ENCODE measurements at regions not wholly inside any gene's neighbourhood (a gene's known extent, or its start where the extent isn't known, plus 50 kb on each side); places are given as distances from the start of the nearest gene placed in this dataset.
"Not testable (repeated sequence)": the region's sequence is repeated elsewhere in the genome, so short reads cannot be mapped to it uniquely, and the experiment has no call there.

DNA sequence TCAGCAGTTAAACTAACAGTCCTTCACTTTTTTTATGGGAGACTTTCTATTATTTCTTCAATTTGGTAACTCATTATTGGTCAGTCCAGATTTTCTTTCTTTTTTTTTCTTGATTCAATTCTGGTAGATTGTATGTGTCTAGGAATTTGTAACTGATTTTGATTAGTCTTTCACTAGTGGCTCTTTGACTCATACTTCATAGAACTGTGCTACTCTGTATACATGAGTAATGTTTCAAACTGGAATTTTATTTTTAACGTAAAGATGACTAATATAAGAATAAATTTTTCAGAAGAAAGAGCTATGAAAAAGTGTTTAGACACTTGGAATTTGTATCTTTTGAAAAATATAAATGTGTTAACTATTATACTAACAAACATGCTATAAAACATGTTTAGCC, 813.0 kb downstream of the TRAM1L1 start:
- DNase-seq, result no peak

GRCh38 chr4:116260931-116261330, 824.4 kb downstream of the TRAM1L1 start:
- not testable (repeated sequence) for DNase-seq

- DNase-seq, result no peak
Observed at GRCh38 chr4:116244771-116245170, 840.6 kb downstream of the TRAM1L1 start.

GRCh38 chr4:116243431-116243830, 841.9 kb downstream of the TRAM1L1 start:
- no peak for DNase-seq

DNA sequence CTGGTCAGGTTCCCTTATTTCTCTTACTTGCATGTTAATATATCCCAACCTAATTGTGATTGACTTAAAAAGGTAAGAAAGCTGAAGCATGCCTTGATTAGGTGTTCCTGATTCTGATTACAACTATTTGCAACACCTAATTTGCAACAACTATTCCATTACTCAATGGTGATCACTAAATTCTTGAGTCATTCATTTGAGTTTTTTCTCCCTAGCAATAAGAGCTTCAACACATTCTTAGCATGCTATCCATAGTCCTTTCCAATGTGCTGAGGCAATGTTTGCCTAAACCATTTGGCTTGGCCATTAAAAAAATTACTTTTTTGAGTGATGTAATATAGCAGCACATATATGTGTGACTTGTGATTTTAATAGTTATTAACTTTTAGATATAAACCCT, 851.4 kb downstream of the TRAM1L1 start:
- DNase-seq, result no peak

DNA sequence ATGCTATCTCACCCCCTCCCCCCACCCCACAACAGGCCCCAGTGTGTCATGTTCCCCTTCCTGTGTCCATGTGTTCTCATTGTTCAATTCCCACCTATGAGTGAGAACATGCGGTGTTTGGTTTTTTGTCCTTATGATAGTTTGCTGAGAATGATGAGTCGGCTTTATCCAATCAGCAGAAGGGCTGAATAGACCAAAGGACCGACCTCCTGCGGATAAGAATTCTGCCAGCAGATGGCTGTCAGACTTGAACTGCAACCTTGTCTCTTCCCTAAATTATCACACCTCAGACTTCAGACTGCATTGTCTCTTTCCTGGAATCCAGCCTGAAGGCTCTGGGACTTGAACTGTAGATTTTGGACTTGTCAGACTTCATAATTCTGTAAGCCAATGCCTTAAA, 853.4 kb downstream of the TRAM1L1 start:
- not testable (repeated sequence) for DNase-seq

DNA sequence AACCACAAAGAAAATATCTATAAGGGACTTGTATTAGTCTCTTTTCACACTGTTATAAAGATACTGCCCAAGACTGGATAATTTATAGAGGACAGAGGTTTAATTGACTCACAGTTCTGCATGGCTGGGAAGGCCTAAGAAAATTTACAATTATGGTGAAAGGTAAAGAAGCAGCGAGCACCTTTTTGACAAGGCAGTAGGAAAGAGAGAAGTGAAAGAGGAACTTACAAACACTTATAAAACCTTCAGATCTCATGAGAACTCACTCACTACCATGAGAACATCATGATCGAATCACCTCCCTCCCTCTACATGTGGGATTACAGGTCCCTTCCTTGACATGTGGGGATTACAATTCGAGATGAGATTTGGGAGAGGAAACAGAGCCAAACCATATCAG, 856.0 kb downstream of the TRAM1L1 start:
- DNase-seq, result no peak

DNA sequence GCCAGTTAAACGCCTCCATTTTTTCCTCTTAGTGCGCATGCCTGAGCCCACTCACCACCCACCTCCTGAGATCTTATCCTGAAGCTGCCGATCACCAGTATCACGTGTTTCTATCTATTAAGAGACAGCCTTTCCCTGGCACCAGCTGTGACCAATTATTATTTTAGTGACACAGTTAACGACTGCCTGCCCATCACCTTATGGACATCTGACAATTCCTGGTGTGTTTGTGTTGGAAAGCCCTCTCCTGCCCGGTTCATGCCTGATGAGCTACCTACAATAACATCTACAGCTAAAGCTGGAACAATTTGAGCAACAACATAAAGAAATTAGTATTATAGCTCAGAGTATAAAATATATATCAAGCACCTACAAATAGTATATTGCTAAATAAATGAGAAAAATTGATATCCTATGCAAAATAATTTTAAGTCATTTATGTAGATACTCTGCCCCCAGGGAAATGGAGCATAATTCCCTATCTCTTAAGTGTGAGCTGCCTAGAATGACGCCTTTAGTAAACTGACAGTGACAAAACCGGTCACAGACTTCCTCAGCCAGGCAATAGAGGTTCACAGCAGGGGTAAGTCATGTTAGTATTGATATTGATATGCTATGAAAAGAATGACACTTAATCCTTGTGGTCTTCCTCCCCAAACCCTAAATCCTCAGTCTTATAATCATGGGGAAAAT, 862.2 kb downstream of the TRAM1L1 start:
- no peak for DNase-seq

GRCh38 chr4:116217781-116218180, 867.6 kb downstream of the TRAM1L1 start:
- no peak for DNase-seq

DNA sequence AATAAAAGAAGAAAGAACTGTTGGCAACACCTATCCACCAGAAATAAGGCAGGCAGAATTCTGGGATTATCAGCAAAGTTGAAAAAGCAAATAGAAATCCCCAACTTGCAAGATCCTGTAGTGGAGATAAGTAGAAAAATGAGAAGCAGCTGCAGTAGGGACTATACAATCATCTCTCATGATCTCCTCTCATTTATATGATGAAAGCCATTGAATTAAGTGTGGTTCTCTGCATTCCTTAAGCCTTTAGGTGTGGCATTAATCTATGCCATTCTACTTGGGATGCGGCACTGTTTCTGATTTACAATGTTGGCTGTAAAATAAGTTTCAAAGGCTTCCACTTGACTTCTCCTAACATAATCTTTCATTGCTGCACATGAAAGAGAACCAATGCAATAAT, 869.8 kb downstream of the TRAM1L1 start:
- DNase-seq, result no peak

DNA sequence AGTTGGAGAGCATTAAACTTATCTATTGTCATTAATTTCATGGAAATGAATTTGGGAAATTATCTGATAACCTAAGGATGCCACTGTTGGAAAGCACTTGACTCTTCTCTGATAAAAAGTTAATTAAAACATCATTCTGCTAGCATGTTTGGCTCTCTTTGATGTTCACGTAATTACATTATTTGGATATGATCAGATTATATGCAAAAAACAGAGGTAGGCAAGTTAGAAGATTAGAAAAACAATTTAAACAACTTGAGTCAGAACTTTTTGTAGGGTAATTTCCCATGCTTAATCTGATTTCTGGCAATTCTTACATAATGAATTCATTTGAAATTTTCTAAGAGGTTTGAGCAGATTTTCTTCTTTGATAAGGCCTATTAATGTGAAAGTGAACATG, 882.9 kb downstream of the TRAM1L1 start:
- no peak for DNase-seq

GRCh38 chr4:116197317-116197809, 888.0 kb downstream of the TRAM1L1 start:
- DNase-seq, result no peak

DNA sequence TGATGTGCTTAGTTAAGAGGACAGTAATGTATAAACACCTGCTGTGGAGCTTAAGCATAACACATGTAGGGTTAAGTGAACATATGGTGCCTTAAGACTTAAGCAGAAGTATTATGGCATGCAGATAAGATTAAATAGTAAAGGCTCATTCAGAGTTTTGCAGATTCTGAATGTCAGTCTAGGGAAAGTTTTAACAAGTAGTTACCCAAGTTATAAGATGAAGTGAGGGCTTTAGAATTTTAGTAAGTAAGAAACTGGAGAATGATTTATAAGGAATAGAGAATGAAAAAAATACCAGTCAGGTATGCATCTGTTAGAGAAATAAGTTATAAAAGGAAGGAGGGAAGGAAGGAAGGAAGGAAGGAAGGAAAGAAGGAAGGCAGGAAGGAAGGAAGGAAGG, 902.1 kb downstream of the TRAM1L1 start:
- DNase-seq, result no peak

DNA sequence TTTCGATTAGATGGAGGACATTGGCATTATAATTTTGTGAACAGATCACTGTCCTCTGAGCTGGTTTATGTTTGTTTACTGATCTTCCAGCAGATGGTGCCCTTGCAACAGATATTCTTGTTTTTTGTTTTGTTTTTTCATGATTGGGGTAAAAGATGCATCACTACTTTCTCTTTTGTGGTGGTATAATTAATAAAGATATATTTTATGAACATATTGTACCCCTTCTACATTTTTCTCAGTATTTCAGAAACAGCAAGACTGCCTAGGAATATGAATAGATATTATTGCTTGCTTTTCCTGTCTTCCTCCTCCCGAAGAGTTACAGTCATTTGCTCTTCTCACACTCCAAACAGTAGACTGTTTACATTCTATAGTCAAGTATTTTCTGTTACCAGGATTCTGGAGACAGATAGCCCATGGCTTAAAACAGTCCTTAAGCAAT, 905.2 kb downstream of the TRAM1L1 start:
- no peak for DNase-seq

DNA sequence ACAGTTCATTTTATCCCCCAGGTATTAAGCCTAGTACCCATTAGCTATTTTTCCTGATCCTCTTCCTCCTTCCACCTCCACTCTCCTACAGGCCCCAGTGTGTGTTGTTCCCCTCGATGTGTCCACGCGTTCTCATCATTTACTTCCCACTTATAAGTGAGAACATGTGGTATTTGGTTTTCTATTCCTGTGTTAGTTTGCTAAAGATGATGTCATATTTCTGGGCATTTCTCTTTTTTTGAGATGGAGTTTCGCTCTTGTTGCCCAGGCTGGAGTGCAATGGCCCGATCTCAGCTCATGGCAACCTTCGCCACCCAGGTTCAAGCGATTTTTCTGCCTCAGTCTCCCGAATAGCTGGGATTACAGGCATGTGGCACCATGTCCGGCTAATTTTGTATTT, 934.0 kb downstream of the TRAM1L1 start:
- not testable (repeated sequence) for DNase-seq

DNA sequence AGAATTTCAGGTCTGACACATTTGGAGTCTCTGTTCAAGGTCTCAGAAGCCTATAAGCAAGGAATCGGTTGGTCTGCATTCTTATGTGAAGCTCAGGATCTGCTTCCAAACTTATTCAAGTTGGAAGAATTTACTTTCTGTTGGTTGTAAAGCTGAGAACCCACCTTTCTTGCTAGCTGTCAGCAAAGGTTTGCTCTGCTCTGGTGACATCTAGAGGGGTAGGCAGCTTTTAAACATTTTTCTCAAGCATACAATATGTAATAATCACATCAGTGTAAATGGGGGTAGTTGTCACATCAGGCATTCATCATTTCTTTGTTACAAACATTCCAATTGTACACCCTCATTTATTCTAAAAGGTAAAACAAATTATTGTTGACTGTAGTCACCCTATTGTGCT, 935.2 kb downstream of the TRAM1L1 start:
- DNase-seq, result no peak

- no peak for DNase-seq
Observed at GRCh38 chr4:116143198-116143597, 942.2 kb downstream of the TRAM1L1 start.

GRCh38 chr4:116132946-116133345, 952.4 kb downstream of the TRAM1L1 start:
- DNase-seq, result no peak

GRCh38 chr4:116126794-116127193, 958.6 kb downstream of the TRAM1L1 start:
- no peak for DNase-seq

- DNase-seq, result no peak
Observed at GRCh38 chr4:116122124-116122523, 963.3 kb downstream of the TRAM1L1 start.

DNA sequence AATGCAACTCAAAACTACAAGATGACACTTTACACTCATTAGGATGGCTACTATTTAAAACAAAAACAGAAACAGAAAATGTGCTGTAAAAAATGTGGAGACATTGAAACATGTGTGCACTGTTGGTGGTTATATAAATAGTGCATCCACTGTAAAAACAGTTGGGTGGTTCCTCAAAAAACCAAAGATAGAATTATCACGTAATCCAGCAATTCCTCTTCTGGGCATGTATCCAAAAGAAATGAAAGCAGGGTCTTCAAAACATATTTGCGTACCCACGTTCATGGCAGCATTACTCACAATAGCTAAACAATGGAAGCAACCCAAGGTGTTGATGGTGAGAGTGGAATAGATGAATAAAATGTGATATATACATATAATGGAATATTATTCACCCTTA, 967.2 kb downstream of the TRAM1L1 start:
- DNase-seq, result no peak

DNA sequence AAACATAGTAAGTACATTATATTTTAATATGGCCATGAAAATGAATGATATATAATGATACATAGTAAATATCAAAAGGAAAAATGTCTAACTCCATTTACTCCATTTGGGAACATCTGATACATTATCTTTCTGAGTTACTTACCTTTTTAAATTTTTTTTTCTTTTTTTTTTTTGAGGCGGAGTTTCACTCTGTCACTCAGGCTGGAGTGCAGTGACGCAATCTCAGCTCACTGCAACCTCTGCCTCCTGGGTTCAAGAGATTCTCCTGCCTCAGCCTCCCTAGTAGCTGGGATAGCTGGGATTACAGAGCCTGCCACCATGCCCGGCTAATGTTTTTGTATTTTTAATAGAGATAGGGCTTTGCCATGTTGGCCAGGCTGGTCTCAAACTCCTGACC, 972.5 kb downstream of the TRAM1L1 start:
- not testable (repeated sequence) for DNase-seq

- DNase-seq, result no peak
Observed at GRCh38 chr4:116110713-116111112, 974.7 kb downstream of the TRAM1L1 start.

DNA sequence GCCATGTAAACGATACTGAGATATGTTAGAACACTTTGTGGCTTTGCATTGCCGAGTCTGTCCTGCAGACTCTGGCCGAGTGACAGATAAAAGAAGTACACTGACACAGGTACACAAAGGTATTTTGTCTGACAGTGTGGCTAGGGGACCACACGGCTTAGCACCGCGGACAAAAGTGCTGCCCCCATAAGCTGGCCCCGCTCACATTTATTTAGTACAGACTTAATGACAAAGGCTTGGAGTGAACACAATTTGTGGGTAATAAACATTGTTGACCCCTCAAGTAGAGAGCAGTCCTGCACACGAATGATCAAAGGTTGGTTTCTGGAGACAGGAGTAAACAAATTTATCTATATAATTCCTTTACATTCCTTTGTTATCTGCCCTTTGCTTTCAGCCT, 976.8 kb downstream of the TRAM1L1 start:
- DNase-seq, result no peak

DNA sequence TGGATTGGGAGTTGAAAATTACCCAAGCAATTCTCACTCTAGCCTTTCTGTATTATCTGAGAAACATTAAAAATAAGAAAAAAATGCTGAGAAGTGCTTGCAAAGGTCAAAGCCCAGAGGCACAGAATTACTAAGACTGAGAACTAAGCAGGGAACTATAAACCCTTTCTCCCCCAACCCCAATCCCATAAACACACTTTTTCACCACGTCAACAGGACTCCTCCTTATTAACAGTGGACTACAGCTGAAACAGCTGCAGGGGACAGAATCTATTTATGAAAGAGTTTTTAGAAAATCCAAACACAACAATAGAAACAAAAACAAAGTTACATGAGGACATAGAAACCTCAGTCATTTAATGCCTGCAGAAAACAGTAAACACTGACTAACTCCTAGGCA, 984.1 kb downstream of the TRAM1L1 start:
- no peak for DNase-seq

Data from activated gamma-delta T cell (primary cell).